ENCODE measurements at regions not wholly inside any gene's neighbourhood (a gene's known extent, or its start where the extent isn't known, plus 50 kb on each side); places are given as distances from the start of the nearest gene placed in this dataset.
"Not testable (repeated sequence)": the region's sequence is repeated elsewhere in the genome, so short reads cannot be mapped to it uniquely, and the experiment has no call there.

DNA sequence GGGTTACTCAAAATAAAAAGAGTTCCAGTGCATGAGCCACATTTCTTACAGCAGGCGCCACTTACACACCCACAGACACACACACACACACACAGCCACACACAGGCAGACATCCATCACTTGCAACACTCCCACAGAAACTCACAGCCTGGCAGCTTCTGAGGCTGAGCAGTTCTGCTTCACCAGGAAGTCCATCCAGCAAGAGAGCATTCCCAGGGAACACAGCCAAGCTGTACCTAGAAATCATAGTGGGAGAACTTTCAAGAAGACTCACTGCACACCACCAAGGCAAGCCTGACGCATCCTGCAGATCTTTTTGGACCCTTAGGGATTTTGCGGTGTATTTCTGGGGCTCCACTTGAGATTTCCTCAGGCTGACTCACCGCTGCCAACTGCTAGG, 140.9 kb upstream of the WSB1 start:
- Mint-ChIP-seq H3K9me3 (no peaks in the 10 kb centered on the region), H3K36me3 (ENCODE audit: low read depth) (no peaks in the 10 kb centered on the region)

DNA sequence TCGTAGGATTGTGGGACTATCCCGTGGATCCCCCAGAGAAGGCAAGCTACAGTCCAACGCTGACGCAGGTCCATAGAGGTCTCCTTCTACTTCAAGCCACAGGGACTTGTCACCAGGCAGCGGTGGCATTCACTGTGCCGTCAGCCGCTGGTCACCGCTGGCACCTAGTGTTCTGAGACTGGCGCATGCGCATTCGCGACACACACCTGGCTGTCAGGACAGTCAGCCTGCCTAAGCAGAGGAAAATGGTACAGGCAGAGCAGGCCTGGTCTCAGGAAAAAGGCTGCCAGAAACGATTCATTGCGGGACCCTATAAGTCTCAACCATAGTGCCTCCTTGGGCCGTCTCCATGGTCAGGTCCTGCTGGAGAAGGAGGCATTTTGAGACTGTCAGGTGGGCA, 138.0 kb upstream of the WSB1 start:
- H3K36me3 Mint-ChIP-seq (ENCODE audit: low read depth) = no peaks in the 10 kb centered on the region
- peaks cover 5% of the 10 kb centered on the region for H3K9me3 Mint-ChIP-seq
- no peaks in the 10 kb centered on the region for H3K4me1 Mint-ChIP-seq
- no peak overlapping the region for H3K27ac Mint-ChIP-seq (ENCODE audit: unreplicated experiment)
- TF ChIP-seq, protein P1, sequence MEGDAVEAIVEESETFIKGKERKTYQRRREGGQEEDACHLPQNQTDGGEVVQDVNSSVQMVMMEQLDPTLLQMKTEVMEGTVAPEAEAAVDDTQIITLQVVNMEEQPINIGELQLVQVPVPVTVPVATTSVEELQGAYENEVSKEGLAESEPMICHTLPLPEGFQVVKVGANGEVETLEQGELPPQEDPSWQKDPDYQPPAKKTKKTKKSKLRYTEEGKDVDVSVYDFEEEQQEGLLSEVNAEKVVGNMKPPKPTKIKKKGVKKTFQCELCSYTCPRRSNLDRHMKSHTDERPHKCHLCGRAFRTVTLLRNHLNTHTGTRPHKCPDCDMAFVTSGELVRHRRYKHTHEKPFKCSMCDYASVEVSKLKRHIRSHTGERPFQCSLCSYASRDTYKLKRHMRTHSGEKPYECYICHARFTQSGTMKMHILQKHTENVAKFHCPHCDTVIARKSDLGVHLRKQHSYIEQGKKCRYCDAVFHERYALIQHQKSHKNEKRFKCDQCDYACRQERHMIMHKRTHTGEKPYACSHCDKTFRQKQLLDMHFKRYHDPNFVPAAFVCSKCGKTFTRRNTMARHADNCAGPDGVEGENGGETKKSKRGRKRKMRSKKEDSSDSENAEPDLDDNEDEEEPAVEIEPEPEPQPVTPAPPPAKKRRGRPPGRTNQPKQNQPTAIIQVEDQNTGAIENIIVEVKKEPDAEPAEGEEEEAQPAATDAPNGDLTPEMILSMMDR (conservative IDR thresholded peaks at IDR 0.05) = no peak
- H3K27me3 Mint-ChIP-seq (ENCODE audit: low read depth) = no peaks in the 10 kb centered on the region
- no peak for DNase-seq (ENCODE audit: low read depth, low spot score)
- H3K4me3 Mint-ChIP-seq = no peak overlapping the region

More for the DNA sequence above, 140.9 kb upstream of the WSB1 start:
- no peak overlapping the region for H3K4me3 Mint-ChIP-seq
- no peaks in the 10 kb centered on the region for H3K4me1 Mint-ChIP-seq
- H3K27me3 Mint-ChIP-seq (ENCODE audit: low read depth) = no peaks in the 10 kb centered on the region
- DNase-seq (ENCODE audit: low read depth, low spot score) = no peak
- TF ChIP-seq, protein P1 (conservative IDR thresholded peaks at IDR 0.05) = no peak
- H3K27ac Mint-ChIP-seq (ENCODE audit: unreplicated experiment) = no peak overlapping the region

DNA sequence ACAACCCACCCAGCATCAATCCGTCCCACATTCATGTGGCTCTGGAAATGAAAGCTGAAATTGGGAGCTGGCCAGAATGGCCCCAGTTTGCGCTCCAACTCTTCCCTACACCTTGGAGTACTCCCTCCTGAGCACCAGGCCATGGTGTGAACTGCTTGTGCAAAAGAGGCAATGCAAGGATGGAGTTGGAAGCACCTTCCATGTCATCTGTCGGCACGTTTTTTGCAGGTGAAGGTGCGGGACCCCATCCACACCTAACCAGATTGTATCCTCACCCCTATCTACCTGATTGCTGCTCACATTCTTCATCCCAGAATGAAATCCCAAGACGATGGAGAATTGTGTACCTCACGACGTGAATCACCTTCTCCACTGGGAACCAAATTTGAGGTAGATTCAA, 136.6 kb upstream of the WSB1 start:
- peaks cover 5% of the 10 kb centered on the region for H3K9me3 Mint-ChIP-seq
- no peak overlapping the region for H3K27ac Mint-ChIP-seq (ENCODE audit: unreplicated experiment)
- H3K4me3 Mint-ChIP-seq = no peak overlapping the region
- no peaks in the 10 kb centered on the region for H3K4me1 Mint-ChIP-seq
- DNase-seq (ENCODE audit: low read depth, low spot score) = no peak
- no peaks in the 10 kb centered on the region for H3K36me3 Mint-ChIP-seq (ENCODE audit: low read depth)
- H3K27me3 Mint-ChIP-seq (ENCODE audit: low read depth) = no peaks in the 10 kb centered on the region
- TF ChIP-seq, protein P1 (conservative IDR thresholded peaks at IDR 0.05) = no peak

DNA sequence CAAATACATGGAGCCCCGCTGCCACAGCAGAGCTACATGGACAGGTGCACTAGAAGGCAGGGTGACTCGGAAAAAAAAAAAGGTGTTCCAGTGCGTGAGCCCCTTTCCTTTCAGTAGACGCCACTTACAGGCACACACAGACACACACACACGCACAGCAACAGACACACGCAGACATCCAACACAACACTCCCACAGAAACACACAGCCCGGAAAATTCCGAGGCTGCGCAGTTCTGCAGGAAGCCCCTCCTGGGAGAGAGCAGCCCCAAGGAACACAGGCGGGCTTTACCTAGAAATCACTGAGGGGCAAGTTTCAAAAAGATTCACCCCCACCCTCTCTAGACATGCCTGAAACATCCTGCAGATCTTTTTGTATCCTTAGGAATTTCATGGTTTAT, 136.0 kb upstream of the WSB1 start:
- Mint-ChIP-seq H3K27ac (ENCODE audit: unreplicated experiment) (no peak overlapping the region), H3K4me3 (no peak overlapping the region), H3K36me3 (ENCODE audit: low read depth) (no peaks in the 10 kb centered on the region), H3K9me3 (peaks cover 5% of the 10 kb centered on the region), H3K27me3 (ENCODE audit: low read depth) (no peaks in the 10 kb centered on the region), H3K4me1 (no peaks in the 10 kb centered on the region)
- no peak for DNase-seq (ENCODE audit: low read depth, low spot score)
- TF ChIP-seq, protein P1 (conservative IDR thresholded peaks at IDR 0.05) = no peak

DNA sequence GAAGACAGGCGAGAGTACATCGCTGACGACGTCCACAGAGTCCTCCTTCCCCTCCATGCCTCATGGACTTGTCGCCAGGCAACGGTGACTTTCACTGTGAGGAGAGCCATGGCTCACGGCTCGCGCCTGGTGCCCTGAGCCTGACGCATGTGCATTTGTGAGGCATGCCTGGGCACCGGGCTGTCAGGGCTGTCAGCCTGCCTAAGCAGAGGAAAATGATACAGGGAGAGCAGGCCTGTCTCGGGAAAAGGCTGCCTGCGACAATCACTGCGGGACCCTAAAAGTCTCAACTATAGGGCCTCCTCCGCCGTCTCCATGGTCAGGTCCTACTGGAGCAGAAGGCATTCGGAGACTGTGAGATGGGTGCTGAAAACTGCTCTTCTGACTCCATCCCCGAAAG, 135.5 kb upstream of the WSB1 start:
- H3K4me1 Mint-ChIP-seq = no peaks in the 10 kb centered on the region
- H3K27me3 Mint-ChIP-seq (ENCODE audit: low read depth) = no peaks in the 10 kb centered on the region
- H3K36me3 Mint-ChIP-seq (ENCODE audit: low read depth) = no peaks in the 10 kb centered on the region
- DNase-seq (ENCODE audit: low read depth, low spot score) = no peak
- TF ChIP-seq, protein P1 (conservative IDR thresholded peaks at IDR 0.05) = no peak
- H3K9me3 Mint-ChIP-seq = peaks cover 5% of the 10 kb centered on the region
- H3K4me3 Mint-ChIP-seq = no peak overlapping the region
- no peak overlapping the region for H3K27ac Mint-ChIP-seq (ENCODE audit: unreplicated experiment)

DNA sequence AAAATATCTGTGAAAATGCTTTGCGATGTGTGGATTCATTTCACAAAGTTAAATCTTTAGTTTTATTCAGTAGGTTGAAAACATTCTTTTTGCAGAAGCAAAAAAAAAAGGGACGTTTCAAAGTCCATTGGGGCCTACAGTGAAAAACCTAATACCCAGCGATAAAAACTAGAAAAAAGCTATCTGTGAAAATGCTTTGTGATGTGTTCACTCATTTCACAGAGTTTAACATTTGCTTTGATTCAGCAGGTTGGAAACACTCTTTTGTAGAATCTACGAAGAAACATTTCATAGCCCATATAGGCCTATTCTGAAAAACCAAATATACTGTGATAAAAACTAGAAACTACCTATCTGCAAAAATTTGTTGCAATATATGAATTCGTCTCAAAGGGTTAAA, 113.6 kb upstream of the WSB1 start:
- Mint-ChIP-seq H3K4me3 (no peak overlapping the region), H3K27me3 (ENCODE audit: low read depth) (no peaks in the 10 kb centered on the region), H3K27ac (ENCODE audit: unreplicated experiment) (no peak overlapping the region), H3K36me3 (ENCODE audit: low read depth) (no peaks in the 10 kb centered on the region), H3K9me3 (peaks cover 11% of the 10 kb centered on the region), H3K4me1 (no peaks in the 10 kb centered on the region)
- TF ChIP-seq, protein P1 (conservative IDR thresholded peaks at IDR 0.05) = no peak
- DNase-seq (ENCODE audit: low read depth, low spot score) = no peak

DNA sequence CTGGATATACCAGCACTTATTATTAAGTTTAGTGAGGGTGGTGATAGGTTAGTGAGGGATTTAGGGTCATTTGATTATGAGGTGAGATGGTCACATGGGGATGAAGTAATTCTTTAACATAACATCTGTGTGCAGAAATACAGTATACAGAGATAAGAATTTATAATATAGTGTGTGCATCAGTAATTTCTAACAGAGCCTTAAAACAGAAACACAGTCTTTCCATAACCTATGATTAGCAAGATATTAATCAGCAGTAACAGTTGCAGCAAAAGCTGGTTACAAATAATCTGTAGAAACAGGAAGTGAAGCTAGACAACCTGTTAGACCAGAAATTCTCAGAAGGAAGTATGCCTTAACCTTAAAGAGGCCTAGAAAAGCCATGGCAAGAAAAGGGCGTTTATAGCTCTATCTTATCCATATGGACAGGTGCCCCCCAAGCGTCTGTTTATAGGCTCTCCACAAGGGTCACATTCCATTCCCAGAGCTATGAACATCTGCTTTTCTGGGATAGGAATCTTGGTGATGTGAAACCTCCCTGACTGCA, 112.5 kb upstream of the WSB1 start:
- peaks cover 14% of the 10 kb centered on the region for H3K9me3 Mint-ChIP-seq

More for the DNA sequence above, 112.5 kb upstream of the WSB1 start:
- H3K27me3 Mint-ChIP-seq (ENCODE audit: low read depth); DNase-seq (ENCODE audit: low read depth, low spot score); H3K4me1 Mint-ChIP-seq; H3K36me3 Mint-ChIP-seq (ENCODE audit: low read depth); H3K27ac Mint-ChIP-seq (ENCODE audit: unreplicated experiment); H3K4me3 Mint-ChIP-seq: not testable (repeated sequence)
